GM12878 (cell line): ENCODE measurements at regions not wholly inside any gene's neighbourhood (a gene's known extent, or its start where the extent isn't known, plus 50 kb on each side); places are given as distances from the start of the nearest gene placed in this dataset.

ENCODE experiments used
- ATAC-seq: fragments of 200-7000 bp; cut with Tn5 transposase; 3 replicates; pipeline ENCODE4 v1.9.1; 2020; ENCODE audit warnings: mild to moderate bottlenecking, moderate library complexity
- BruUV-seq: library from RNA; stranded (reverse); fragments of 400-500 nt; replicated peaks from 2 replicates; lab custom pipeline; 2021; lab: Mats Ljungman, UMichigan
- CTCF ChIA-PET: fragments of 300-600 bp; sonication (Branson Sonifier 250); formaldehyde crosslinking; extraction: SDS; loops from one replicate; lab custom pipeline; 2021; ENCODE audit warnings: inconsistent platforms; lab: Yijun Ruan, JAX
- POLR2A ChIA-PET: fragments of 350-600 bp; formaldehyde crosslinking; extraction: SDS; loops from one replicate; lab custom pipeline; 2021; ENCODE audit warnings: inconsistent platforms; lab: Charles Lee
- RAD21 ChIA-PET: fragments of 300-600 bp; sonication (Branson Sonifier 250); formaldehyde crosslinking; loops from one replicate; lab custom pipeline; 2023; ENCODE audit warnings: antibody characterized with exemption; ENCODE audit not compliant: unreplicated experiment; lab: Charles Lee
- SMC1A ChIA-PET: fragments of 300-600 bp; sonication (Branson Sonifier 250); formaldehyde crosslinking; loops from one replicate; lab custom pipeline; 2023; ENCODE audit not compliant: unreplicated experiment, uncharacterized antibody; lab: Charles Lee
- DNase-seq: peaks from one replicate; pipeline ENCODE4 v3.0.0-alpha.2; 2011; ENCODE audit warnings: low read depth, low spot score
- FAIRE-seq: peaks from 3 replicates; lab custom pipeline; 2011; peaks lifted over from hg19 to GRCh38; lab: Jason Lieb, UNC
- H2AFZ ChIP-seq: 2 replicates; pipeline ENCODE4 v1.6.0; 2011; ENCODE audit warnings: low read depth, low read length, control low read depth; ENCODE audit not compliant: control insufficient read depth
- H3K27ac ChIP-seq: 2 replicates; pipeline ENCODE4 v1.5.1; 2011; ENCODE audit warnings: control low read depth; ENCODE audit not compliant: control insufficient read depth, insufficient read depth
- H3K27me3 ChIP-seq, 2 experiments: replicated peaks in 1 of 2; 2 replicates each; pipeline versions ENCODE4 v1.6.0 to v1.6.1; 2011; ENCODE audit warnings: low read length in 1 of 2; ENCODE audit not compliant: control insufficient read depth in 2 of 2, insufficient read depth in 2 of 2
- H3K36me3 ChIP-seq, 2 experiments: 2 replicates each; pipeline ENCODE4 v1.5.1; 2011; ENCODE audit warnings: low read length in 1 of 2; ENCODE audit not compliant: control insufficient read depth in 2 of 2, insufficient read depth in 2 of 2
- H3K4me1 ChIP-seq: 2 replicates; pipeline ENCODE4 v1.6.1; 2011; ENCODE audit warnings: mild to moderate bottlenecking, low read length, moderate library complexity, mixed read lengths; ENCODE audit not compliant: control insufficient read depth, insufficient read depth
- H3K4me2 ChIP-seq: 2 replicates; pipeline ENCODE4 v1.6.0; 2011; ENCODE audit warnings: control low read depth; ENCODE audit not compliant: control insufficient read depth, insufficient read depth
- H3K4me3 ChIP-seq: fragments of 200-600 bp; sonication (generic); 2 replicates; pipeline ENCODE4 v1.5.1; 2016
- H3K79me2 ChIP-seq: 2 replicates; pipeline ENCODE4 v1.6.0; 2011; ENCODE audit warnings: low read length; ENCODE audit not compliant: control insufficient read depth, insufficient read depth
- H3K9ac ChIP-seq: 2 replicates; pipeline ENCODE4 v1.8.0; 2011; ENCODE audit warnings: low read length, control low read depth, mixed read lengths; ENCODE audit not compliant: control insufficient read depth, insufficient read depth
- H3K9me3 ChIP-seq: replicated peaks from 3 replicates; pipeline ENCODE4 v1.5.1; 2011; ENCODE audit warnings: mild to moderate bottlenecking, low read length; ENCODE audit not compliant: control insufficient read depth, insufficient read depth
- H4K20me1 ChIP-seq: 2 replicates; pipeline ENCODE4 v1.6.0; 2011; ENCODE audit not compliant: control insufficient read depth, insufficient read depth
- CHD4 ChIP-seq: fragments of 200-600 bp; sonication (generic); IDR thresholded peaks from 2 replicates; pipeline ENCODE4 v1.6.1; 2016; ENCODE audit warnings: mild to moderate bottlenecking
- CREB1 ChIP-seq: IDR thresholded peaks from 2 replicates; pipeline ENCODE4 v1.6.1; 2012; ENCODE audit warnings: low read depth, mild to moderate bottlenecking, inconsistent platforms
- ESRRA ChIP-seq: IDR thresholded peaks from 2 replicates; pipeline ENCODE4 v1.6.1; 2012; ENCODE audit warnings: mild to moderate bottlenecking, low read length, improper control_type of control experiment
- ETV6 ChIP-seq, 2 experiments: fragments of 450-650 bp in 1 of 2; IDR thresholded peaks in 1 of 2; conservative IDR thresholded peaks in 1 of 2; 2 replicates each; pipeline ENCODE4 v1.6.1; 2014; ENCODE audit warnings: antibody characterized with exemption in 1 of 2, borderline replicate concordance in 1 of 2, low read depth in 1 of 2, mild to moderate bottlenecking in 1 of 2, moderate library complexity in 1 of 2
- MEF2B ChIP-seq: fragments of 450-650 bp; IDR thresholded peaks from 2 replicates; pipeline ENCODE4 v1.6.1; 2018; ENCODE audit warnings: mild to moderate bottlenecking, moderate library complexity; ENCODE audit not compliant: partially characterized antibody, poor library complexity, severe bottlenecking
- MYC ChIP-seq: IDR thresholded peaks from 2 replicates; pipeline ENCODE4 v1.6.1; 2011; ENCODE audit warnings: mild to moderate bottlenecking, low read length, moderate library complexity, inconsistent platforms; ENCODE audit not compliant: insufficient read depth, insufficient replicate concordance, insufficient read length, severe bottlenecking
- NBN ChIP-seq: fragments of 450-650 bp; IDR thresholded peaks from 2 replicates; pipeline ENCODE4 v1.6.1; 2016
- PML ChIP-seq: IDR thresholded peaks from 2 replicates; pipeline ENCODE4 v1.6.1; 2012; ENCODE audit warnings: low read length, inconsistent platforms
- RCOR1 ChIP-seq: conservative IDR thresholded peaks from 2 replicates; pipeline ENCODE4 v1.6.1; 2012; ENCODE audit warnings: low read depth, low read length, improper control_type of control experiment
- SMAD1 ChIP-seq: fragments of 450-650 bp; IDR thresholded peaks from 2 replicates; pipeline ENCODE4 v1.6.1; 2018; ENCODE audit warnings: mild to moderate bottlenecking, low read depth; ENCODE audit not compliant: partially characterized antibody
- SREBF1 ChIP-seq: IDR thresholded peaks from 2 replicates; pipeline ENCODE4 v1.6.1; 2012; ENCODE audit warnings: mild to moderate bottlenecking, low read length
- SUPT20H ChIP-seq: IDR thresholded peaks from 2 replicates; pipeline ENCODE4 v1.6.1; 2011; ENCODE audit warnings: low read depth, mild to moderate bottlenecking, low read length, moderate library complexity, borderline replicate concordance; ENCODE audit not compliant: control insufficient read depth
- ZNF24 ChIP-seq: fragments of 450-650 bp; IDR thresholded peaks from 2 replicates; pipeline ENCODE4 v1.6.1; 2017; ENCODE audit warnings: antibody characterized with exemption, mild to moderate bottlenecking
- WGBS: methylation state at CpG from one replicate; pipeline ENCODE4 v1.1.6; 2016; ENCODE audit warnings: low lambda C conversion rate; ENCODE audit not compliant: insufficient replicate concordance, insufficient coverage; ENCODE audit errors: missing lambda C conversion rate; 5-methylcytosine and 5-hydroxymethylcytosine counted together
- in situ Hi-C: fragments of 300-500 bp; cut with MboI; formaldehyde crosslinking; loops from 9 replicates; pipeline ENCODE4 v1.14.3; 2018; ENCODE audit warnings: mixed read lengths
- intact Hi-C: fragments of 100-400 bp; cut with micrococcal nuclease; formaldehyde crosslinking; loops from one replicate; pipeline ENCODE4 v1.14.2; 2022; ENCODE audit not compliant: unreplicated experiment
- TF ChIP-seq, protein P1 (sequence below): IDR thresholded peaks from 2 replicates; pipeline ENCODE4 v1.6.1; 2012; ENCODE audit warnings: low read depth, low read length, improper control_type of control experiment
- TF ChIP-seq, protein P2 (sequence below): IDR thresholded peaks from 2 replicates; pipeline ENCODE4 v1.6.1; 2012; ENCODE audit warnings: low read depth, low read length, improper control_type of control experiment
- TF ChIP-seq, protein P3 (sequence below): fragments of 450-650 bp; formaldehyde crosslinking; IDR thresholded peaks from 2 replicates; pipeline ENCODE4 v1.4.0; 2020; ENCODE audit warnings: mild to moderate bottlenecking, moderate library complexity
- TF ChIP-seq, protein P4 (sequence below): IDR thresholded peaks from 2 replicates; pipeline ENCODE4 v1.6.1; 2012; ENCODE audit warnings: low read depth, low read length, improper control_type of control experiment

DNA sequence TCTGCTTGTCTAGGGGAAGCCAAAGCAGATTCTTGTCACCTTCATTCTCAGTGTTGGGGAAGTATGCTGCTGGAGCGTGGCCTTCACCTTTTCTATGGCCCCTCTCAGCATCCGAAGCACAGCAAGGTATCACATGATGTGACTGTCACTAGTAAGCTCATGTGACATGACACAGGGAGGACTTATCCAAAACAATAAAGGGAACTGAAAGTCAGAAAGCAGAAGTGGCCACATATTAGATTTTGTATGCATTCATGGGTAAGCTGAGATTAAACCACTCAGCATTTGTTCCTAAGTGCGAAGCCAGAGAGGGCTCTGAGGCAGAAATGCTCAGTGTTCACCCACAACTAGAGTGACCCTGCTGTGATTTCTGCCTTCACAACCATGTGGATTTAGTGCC is 72.8 kb upstream of the PCDH8 start:
- Histone ChIP-seq H3K79me2 (no peaks in the 10 kb centered on the region), H3K9me3 (no peaks in the 10 kb centered on the region; the same call in 2 of the 3 replicates), H3K36me3 (no peaks in the 10 kb centered on the region), H3K27ac (no peak overlapping the region), H2AFZ (peak overlapping the region; percentile 62), H3K27me3 (no peaks in the 10 kb centered on the region), H4K20me1 (no peaks in the 10 kb centered on the region), H3K9ac (no peak overlapping the region), H3K4me1 (peaks cover 11% of the 10 kb centered on the region), H3K4me2 (no peak overlapping the region), H3K4me3 (no peak overlapping the region)
- POLR2A ChIA-PET, result interaction anchor here (1.1 to 1.3 kb wide), 3 partner anchors 11 to 165 kb away, joined by 3 to 4 read pairs (median 3); no protein-coding TSS in a partner anchor
- DNase-seq (peak; percentile 72), ATAC-seq (peak; percentile 98), FAIRE-seq (peak; percentile 88)
- WGBS, result 0% methylated on average over 3 of the region's 3 CpGs
- SMC1A ChIA-PET, result interaction anchor here (0.7 to 1.8 kb wide), 10 partner anchors 10 to 264 kb away, joined by 3 to 12 read pairs (median 4); no protein-coding TSS in a partner anchor
- BruUV-seq, result no TSS peak
- RAD21 ChIA-PET, result interaction anchor here (0.8 to 1.6 kb wide), 6 partner anchors 10 to 112 kb away, joined by 3 to 15 read pairs (median 6); no protein-coding TSS in a partner anchor
- CTCF ChIA-PET, result interaction anchor here (0.6 to 1.9 kb wide), 6 partner anchors 10 to 268 kb away, joined by 3 to 11 read pairs (median 4); partner anchors contain the start of gene SUGT1
- in situ Hi-C loops, result no loop called here
- intact Hi-C loops, result loop anchor here (2.0 kb wide), 1 partner anchor 44 kb away; no protein-coding TSS in a partner anchor
- TF ChIP-seq ZNF24, result peak; percentile 93
- no peak for TF ChIP-seq SREBF1
- no peak for TF ChIP-seq ESRRA
- TF ChIP-seq, protein P1, sequence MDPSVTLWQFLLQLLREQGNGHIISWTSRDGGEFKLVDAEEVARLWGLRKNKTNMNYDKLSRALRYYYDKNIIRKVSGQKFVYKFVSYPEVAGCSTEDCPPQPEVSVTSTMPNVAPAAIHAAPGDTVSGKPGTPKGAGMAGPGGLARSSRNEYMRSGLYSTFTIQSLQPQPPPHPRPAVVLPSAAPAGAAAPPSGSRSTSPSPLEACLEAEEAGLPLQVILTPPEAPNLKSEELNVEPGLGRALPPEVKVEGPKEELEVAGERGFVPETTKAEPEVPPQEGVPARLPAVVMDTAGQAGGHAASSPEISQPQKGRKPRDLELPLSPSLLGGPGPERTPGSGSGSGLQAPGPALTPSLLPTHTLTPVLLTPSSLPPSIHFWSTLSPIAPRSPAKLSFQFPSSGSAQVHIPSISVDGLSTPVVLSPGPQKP, result no peak
- TF ChIP-seq, protein P2, sequence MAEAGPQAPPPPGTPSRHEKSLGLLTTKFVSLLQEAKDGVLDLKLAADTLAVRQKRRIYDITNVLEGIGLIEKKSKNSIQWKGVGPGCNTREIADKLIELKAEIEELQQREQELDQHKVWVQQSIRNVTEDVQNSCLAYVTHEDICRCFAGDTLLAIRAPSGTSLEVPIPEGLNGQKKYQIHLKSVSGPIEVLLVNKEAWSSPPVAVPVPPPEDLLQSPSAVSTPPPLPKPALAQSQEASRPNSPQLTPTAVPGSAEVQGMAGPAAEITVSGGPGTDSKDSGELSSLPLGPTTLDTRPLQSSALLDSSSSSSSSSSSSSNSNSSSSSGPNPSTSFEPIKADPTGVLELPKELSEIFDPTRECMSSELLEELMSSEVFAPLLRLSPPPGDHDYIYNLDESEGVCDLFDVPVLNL, result no peak
- TF ChIP-seq, protein P3, sequence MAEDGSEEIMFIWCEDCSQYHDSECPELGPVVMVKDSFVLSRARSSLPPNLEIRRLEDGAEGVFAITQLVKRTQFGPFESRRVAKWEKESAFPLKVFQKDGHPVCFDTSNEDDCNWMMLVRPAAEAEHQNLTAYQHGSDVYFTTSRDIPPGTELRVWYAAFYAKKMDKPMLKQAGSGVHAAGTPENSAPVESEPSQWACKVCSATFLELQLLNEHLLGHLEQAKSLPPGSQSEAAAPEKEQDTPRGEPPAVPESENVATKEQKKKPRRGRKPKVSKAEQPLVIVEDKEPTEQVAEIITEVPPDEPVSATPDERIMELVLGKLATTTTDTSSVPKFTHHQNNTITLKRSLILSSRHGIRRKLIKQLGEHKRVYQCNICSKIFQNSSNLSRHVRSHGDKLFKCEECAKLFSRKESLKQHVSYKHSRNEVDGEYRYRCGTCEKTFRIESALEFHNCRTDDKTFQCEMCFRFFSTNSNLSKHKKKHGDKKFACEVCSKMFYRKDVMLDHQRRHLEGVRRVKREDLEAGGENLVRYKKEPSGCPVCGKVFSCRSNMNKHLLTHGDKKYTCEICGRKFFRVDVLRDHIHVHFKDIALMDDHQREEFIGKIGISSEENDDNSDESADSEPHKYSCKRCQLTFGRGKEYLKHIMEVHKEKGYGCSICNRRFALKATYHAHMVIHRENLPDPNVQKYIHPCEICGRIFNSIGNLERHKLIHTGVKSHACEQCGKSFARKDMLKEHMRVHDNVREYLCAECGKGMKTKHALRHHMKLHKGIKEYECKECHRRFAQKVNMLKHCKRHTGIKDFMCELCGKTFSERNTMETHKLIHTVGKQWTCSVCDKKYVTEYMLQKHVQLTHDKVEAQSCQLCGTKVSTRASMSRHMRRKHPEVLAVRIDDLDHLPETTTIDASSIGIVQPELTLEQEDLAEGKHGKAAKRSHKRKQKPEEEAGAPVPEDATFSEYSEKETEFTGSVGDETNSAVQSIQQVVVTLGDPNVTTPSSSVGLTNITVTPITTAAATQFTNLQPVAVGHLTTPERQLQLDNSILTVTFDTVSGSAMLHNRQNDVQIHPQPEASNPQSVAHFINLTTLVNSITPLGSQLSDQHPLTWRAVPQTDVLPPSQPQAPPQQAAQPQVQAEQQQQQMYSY (CRISPR knock-in tag), result no peak
- TF ChIP-seq CHD4, result no peak
- TF ChIP-seq PML, result no peak
- 0 out of 2 replicates have a peak, but pooled peaks have one; percentile 62 for TF ChIP-seq CREB1
- no peak for TF ChIP-seq SMAD1
- TF ChIP-seq RCOR1, result no peak; the same call in 1 of the 2 replicates
- TF ChIP-seq, protein P4, sequence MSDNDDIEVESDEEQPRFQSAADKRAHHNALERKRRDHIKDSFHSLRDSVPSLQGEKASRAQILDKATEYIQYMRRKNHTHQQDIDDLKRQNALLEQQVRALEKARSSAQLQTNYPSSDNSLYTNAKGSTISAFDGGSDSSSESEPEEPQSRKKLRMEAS, result peak; percentile 86
- TF ChIP-seq MEF2B, result no peak
- peak; percentile 79; the same call in 1 of the 2 replicates for TF ChIP-seq NBN
- no peak for TF ChIP-seq ETV6 (conservative IDR thresholded peaks at IDR 0.05 in 1 of 2, IDR thresholded peaks at IDR 0.05 in 1 of 2; ENCODE audit: borderline replicate concordance in 1 of 2, low read depth in 1 of 2)
- no peak for TF ChIP-seq SUPT20H
- TF ChIP-seq MYC, result no peak
